Hepatocyte (in vitro differentiated cells): ENCODE measurements at regions not wholly inside any gene's neighbourhood (a gene's known extent, or its start where the extent isn't known, plus 50 kb on each side); places are given as distances from the start of the nearest gene placed in this dataset.

ENCODE experiments used
- CTCF ChIP-seq: fragments of 200-600 bp; sonication (generic); IDR thresholded peaks from 2 replicates; pipeline ENCODE4 v1.5.1; 2016; ENCODE audit warnings: antibody characterized with exemption, mild to moderate bottlenecking; ENCODE audit not compliant: poor library complexity
- EZH2 ChIP-seq: fragments of 200-600 bp; sonication (generic); IDR thresholded peaks from 2 replicates; pipeline ENCODE4 v1.6.1; 2016; ENCODE audit warnings: antibody characterized with exemption, mild to moderate bottlenecking, borderline replicate concordance

GRCh38 chr22:48240935-48241230 is 1478.4 kb downstream of the TBC1D22A start:
- TF ChIP-seq CTCF (no peak), EZH2 (no peak)
